ENCODE measurements at regions not wholly inside any gene's neighbourhood (a gene's known extent, or its start where the extent isn't known, plus 50 kb on each side); places are given as distances from the start of the nearest gene placed in this dataset.

DNA sequence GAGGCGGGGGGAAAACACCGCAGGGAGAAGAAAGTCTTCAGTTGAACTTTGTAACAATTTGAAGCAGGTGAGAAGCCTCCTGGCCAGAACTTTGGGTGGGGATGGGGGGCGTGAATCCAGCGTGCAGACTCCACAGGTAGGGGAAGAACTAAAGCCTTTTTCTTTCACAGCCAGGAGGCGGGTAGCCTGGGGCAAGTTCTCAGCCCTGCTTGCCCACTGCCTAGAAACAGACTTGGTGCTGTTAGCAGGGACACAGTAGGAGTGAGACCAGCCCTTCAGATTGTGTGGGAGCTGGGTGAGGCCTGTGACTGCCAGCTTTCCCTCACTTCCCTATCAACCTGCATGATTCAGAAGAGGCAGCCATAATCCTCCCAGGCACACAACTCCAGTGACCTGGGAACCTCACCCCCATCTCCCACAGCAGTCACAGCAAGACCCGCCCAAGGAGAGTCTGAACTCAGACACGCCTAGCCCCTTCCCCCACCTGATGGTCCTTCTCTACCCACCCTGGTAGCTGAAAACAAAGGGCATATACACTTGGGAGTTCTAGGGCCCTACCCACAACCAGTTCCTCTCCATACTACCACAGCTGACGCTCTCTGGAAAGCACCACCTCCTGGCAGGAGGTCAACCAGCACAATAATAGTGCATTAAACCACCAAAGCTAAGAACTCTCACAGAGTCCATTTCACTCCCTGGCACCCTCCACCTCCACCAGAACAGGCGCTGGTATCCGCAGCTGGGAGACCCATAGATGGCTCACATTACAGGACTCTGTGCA is 83.5 kb upstream of the CDC42BPA start:
- Histone ChIP-seq H3K36me3 (ENCODE audit: control insufficient read depth in 2 of 2, extremely low read depth in 1 of 2, insufficient read depth in 2 of 2, low read length in 2 of 2) (no peaks in the 10 kb centered on the region), H2AFZ (ENCODE audit: low read depth, low read length) (no peak overlapping the region), H3K27me3 (ENCODE audit: control insufficient read depth in 2 of 2, insufficient read depth in 2 of 2, low read length in 2 of 2) (no peaks in the 10 kb centered on the region), H3K9me1 (replicated peaks; ENCODE audit: control insufficient read depth, extremely low read depth, insufficient read depth, low read length) (no peaks in the 10 kb centered on the region), H3K9ac (replicated peaks; ENCODE audit: extremely low read depth, insufficient read depth, low read length) (no peak overlapping the region), H3K4me2 (ENCODE audit: insufficient read depth, low read length) (no peak overlapping the region), H3K79me2 (ENCODE audit: control insufficient read depth, insufficient read depth, low read length) (no peaks in the 10 kb centered on the region), H3K27ac (ENCODE audit: insufficient read depth, low read depth, low read length) (no peak overlapping the region), H3K4me3 (replicated peaks in 1 of 3; ENCODE audit: insufficient read depth in 1 of 3, low read depth in 1 of 3, low read length in 3 of 3) (no peak overlapping the region), H3K4me1 (ENCODE audit: control insufficient read depth, extremely low read depth, insufficient read depth, low read length) (peaks cover 16% of the 10 kb centered on the region), H3K9me3 (replicated peaks; ENCODE audit: control insufficient read depth, insufficient read depth, low read length) (no peaks in the 10 kb centered on the region), H4K20me1 (replicated peaks; ENCODE audit: control insufficient read depth, extremely low read depth, insufficient read depth, low read length) (no peaks in the 10 kb centered on the region)
- CTCF ChIA-PET, result interaction anchor here (1.6 kb wide), 1 partner anchor 10 kb away, joined by 4 read pairs; no protein-coding TSS in a partner anchor
- no TSS peak for BruUV-seq (replicated peaks)
- FAIRE-seq (no peak), DNase-seq (ENCODE audit: low read depth, low spot score) (no peak)
- intact Hi-C loops (cut with micrococcal nuclease), result no loop called here
- TF ChIP-seq, protein P1, sequence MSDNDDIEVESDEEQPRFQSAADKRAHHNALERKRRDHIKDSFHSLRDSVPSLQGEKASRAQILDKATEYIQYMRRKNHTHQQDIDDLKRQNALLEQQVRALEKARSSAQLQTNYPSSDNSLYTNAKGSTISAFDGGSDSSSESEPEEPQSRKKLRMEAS (IDR thresholded peaks at IDR 0.05; ENCODE audit: insufficient read depth, insufficient read length), result no peak
- TF ChIP-seq, protein P2, sequence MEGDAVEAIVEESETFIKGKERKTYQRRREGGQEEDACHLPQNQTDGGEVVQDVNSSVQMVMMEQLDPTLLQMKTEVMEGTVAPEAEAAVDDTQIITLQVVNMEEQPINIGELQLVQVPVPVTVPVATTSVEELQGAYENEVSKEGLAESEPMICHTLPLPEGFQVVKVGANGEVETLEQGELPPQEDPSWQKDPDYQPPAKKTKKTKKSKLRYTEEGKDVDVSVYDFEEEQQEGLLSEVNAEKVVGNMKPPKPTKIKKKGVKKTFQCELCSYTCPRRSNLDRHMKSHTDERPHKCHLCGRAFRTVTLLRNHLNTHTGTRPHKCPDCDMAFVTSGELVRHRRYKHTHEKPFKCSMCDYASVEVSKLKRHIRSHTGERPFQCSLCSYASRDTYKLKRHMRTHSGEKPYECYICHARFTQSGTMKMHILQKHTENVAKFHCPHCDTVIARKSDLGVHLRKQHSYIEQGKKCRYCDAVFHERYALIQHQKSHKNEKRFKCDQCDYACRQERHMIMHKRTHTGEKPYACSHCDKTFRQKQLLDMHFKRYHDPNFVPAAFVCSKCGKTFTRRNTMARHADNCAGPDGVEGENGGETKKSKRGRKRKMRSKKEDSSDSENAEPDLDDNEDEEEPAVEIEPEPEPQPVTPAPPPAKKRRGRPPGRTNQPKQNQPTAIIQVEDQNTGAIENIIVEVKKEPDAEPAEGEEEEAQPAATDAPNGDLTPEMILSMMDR (IDR thresholded peaks at IDR 0.05; ENCODE audit: extremely low read depth in 1 of 2, insufficient read depth in 1 of 2, low read depth in 1 of 2, low read length in 2 of 2), result no peak
- no peak for TF ChIP-seq FOS (IDR thresholded peaks at IDR 0.05; ENCODE audit: borderline replicate concordance, insufficient read depth, low read length)
- TF ChIP-seq GATA2 (IDR thresholded peaks at IDR 0.05; ENCODE audit: insufficient read depth, insufficient read length, low read depth, low read length), result no peak
- no peak for TF ChIP-seq POLR2AphosphoS5 (IDR thresholded peaks at IDR 0.05; ENCODE audit: insufficient read depth, low read depth, low read length)
- no peak for TF ChIP-seq JUN (IDR thresholded peaks at IDR 0.05; ENCODE audit: borderline replicate concordance, insufficient read depth, insufficient read length, low read depth)
- TF ChIP-seq EZH2 (IDR thresholded peaks at IDR 0.05; ENCODE audit: borderline replicate concordance, low read depth, low read length, severe bottlenecking), result no peak
- TF ChIP-seq MYC (IDR thresholded peaks at IDR 0.05; ENCODE audit: low read depth, low read length), result no peak
- no peak for TF ChIP-seq POLR2A (IDR thresholded peaks at IDR 0.05; ENCODE audit: low read depth, low read length)
- POLR2A ChIA-PET, result no interaction called here
- dilution Hi-C loops (cut with MboI; ENCODE audit: extremely low pct_ligation_motif_present, low sequenced_read_pairs), result no loop called here

All from endothelial cell of umbilical vein (primary cell).